PFSK-1 (cell line): ENCODE measurements at regions not wholly inside any gene's neighbourhood (a gene's known extent, or its start where the extent isn't known, plus 50 kb on each side); places are given as distances from the start of the nearest gene placed in this dataset.

Experiments used
- POLR2AphosphoS5 ChIP-seq: IDR thresholded peaks from 2 replicates; pipeline ENCODE4 v1.6.1; 2012; ENCODE audit warnings: low read depth, mild to moderate bottlenecking, control low read depth, low read length, moderate library complexity
- REST ChIP-seq, 2 experiments: IDR thresholded peaks; 2 replicates each; pipeline versions ENCODE4 v1.6.1 to v1.8.0; 2011 to 2012; ENCODE audit warnings: low read depth in 2 of 2, low read length in 2 of 2, control low read depth in 1 of 2, inconsistent platforms in 1 of 2, mild to moderate bottlenecking in 1 of 2, moderate library complexity in 1 of 2; ENCODE audit not compliant: insufficient read depth in 1 of 2

DNA sequence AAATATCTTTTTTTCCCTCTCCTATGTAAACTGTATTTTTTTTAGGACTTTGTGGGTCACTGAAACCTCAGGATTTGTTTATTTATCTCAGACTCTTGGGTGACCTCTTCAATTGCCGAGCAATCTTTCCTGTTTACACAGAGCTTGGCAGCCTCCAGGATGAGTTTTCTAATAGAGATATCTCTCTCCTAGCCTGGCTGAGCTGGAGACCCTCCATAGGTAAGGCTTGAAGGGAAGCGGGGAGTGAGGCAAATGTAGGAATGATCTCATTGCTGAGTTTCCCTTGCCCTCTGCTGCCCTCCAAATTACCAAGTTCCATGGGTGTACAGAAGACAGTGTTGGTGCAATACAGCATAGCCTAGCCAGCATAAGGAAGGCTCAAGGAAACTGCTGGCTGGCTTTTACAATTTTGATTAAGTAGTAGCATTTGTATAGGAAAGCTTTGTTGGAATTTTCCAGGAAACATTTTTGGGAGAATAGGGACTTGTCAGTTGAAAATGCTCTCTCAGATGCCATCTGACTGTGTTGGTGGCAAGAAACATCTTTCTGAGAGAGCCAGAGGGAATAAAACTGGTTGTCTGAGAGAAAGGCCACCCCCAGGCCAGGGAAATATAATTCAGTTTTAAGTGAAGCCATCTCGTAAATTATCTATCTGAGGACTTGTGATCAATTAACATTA is 116.0 kb downstream of the NMUR2 start:
- TF ChIP-seq POLR2AphosphoS5 (no peak), REST (IDR thresholded peaks at IDR 0.05; ENCODE audit: insufficient read depth in 1 of 2, low read depth in 2 of 2, low read length in 2 of 2) (no peak)
